ENCODE measurements at regions not wholly inside any gene's neighbourhood (a gene's known extent, or its start where the extent isn't known, plus 50 kb on each side); places are given as distances from the start of the nearest gene placed in this dataset.

- H3K27me3 ChIP-seq (ENCODE audit: control insufficient read depth, insufficient read depth, low read length, poor library complexity, severe bottlenecking), result no peaks in the 10 kb centered on the region
- peaks cover 5% of the 10 kb centered on the region for H3K36me3 Mint-ChIP-seq (ENCODE audit: low read depth)
- no peak overlapping the region for H3K4me3 ChIP-seq (ENCODE audit: low read length)
- H3K27me3 Mint-ChIP-seq (ENCODE audit: insufficient read depth), result no peaks in the 10 kb centered on the region
- 100% methylated on average over 1 of the region's 1 CpG; no CpG with 5 or more reads in 1 of the 2 experiments for WGBS, 2 experiments (ENCODE audit: insufficient coverage in 1 of 2, insufficient read length in 1 of 2)
- H3K9me3 Mint-ChIP-seq, result peaks cover 21% of the 10 kb centered on the region
- no peak overlapping the region for H3K9ac ChIP-seq (ENCODE audit: extremely low read depth, low read length, poor library complexity, severe bottlenecking)
- TF ChIP-seq, protein P1, sequence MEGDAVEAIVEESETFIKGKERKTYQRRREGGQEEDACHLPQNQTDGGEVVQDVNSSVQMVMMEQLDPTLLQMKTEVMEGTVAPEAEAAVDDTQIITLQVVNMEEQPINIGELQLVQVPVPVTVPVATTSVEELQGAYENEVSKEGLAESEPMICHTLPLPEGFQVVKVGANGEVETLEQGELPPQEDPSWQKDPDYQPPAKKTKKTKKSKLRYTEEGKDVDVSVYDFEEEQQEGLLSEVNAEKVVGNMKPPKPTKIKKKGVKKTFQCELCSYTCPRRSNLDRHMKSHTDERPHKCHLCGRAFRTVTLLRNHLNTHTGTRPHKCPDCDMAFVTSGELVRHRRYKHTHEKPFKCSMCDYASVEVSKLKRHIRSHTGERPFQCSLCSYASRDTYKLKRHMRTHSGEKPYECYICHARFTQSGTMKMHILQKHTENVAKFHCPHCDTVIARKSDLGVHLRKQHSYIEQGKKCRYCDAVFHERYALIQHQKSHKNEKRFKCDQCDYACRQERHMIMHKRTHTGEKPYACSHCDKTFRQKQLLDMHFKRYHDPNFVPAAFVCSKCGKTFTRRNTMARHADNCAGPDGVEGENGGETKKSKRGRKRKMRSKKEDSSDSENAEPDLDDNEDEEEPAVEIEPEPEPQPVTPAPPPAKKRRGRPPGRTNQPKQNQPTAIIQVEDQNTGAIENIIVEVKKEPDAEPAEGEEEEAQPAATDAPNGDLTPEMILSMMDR (conservative IDR thresholded peaks at IDR 0.05), result no peak
- no peak overlapping the region for H3K27ac Mint-ChIP-seq
- no peak overlapping the region for H3K27ac ChIP-seq (ENCODE audit: low read depth, low read length)
- no peak for DNase-seq
- H3K4me1 ChIP-seq (ENCODE audit: control insufficient read depth, insufficient read depth, low read length), result no peaks in the 10 kb centered on the region
- no peaks in the 10 kb centered on the region for H3K36me3 ChIP-seq (ENCODE audit: control insufficient read depth, insufficient read depth, low read length)
- H3K9me3 ChIP-seq (ENCODE audit: control insufficient read depth, low read length), result peaks cover 28% of the 10 kb centered on the region
- H3K4me3 Mint-ChIP-seq, result no peak overlapping the region
- H3K4me1 Mint-ChIP-seq, result no peaks in the 10 kb centered on the region
These were observed 128.1 kb upstream of the SLC38A2 start for GRCh38 chr12:46500673-46501072.

DNA sequence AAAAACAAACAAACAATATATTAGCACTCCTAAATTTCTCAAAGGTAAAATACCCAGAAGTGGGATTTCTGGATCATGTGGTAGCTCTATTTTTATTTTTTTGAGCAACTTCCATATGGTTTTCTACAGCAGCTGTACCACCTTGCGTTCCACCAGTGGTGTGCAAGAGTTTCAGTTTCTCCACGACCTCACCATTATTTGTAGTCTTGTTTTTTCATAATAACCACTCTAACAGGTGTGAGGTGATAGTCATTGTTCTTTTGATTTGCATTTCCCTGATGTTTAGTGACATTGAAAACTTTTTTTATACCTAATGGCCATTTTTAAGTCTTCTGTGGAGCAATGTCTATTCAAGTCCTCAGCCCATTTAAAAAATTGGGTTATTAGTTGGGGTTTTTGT lies 127.3 kb upstream of the SLC38A2 start:
- Histone ChIP-seq H3K4me3 (ENCODE audit: low read length) (no peak overlapping the region), H3K36me3 (ENCODE audit: control insufficient read depth, insufficient read depth, low read length) (no peaks in the 10 kb centered on the region), H3K27me3 (ENCODE audit: control insufficient read depth, insufficient read depth, low read length, poor library complexity, severe bottlenecking) (no peaks in the 10 kb centered on the region), H3K9ac (ENCODE audit: extremely low read depth, low read length, poor library complexity, severe bottlenecking) (no peak overlapping the region), H3K9me3 (ENCODE audit: control insufficient read depth, low read length) (peaks cover 27% of the 10 kb centered on the region), H3K27ac (ENCODE audit: low read depth, low read length) (no peak overlapping the region), H3K4me1 (ENCODE audit: control insufficient read depth, insufficient read depth, low read length) (peaks cover under 1% of the 10 kb centered on the region)
- no peak for DNase-seq
- Mint-ChIP-seq H3K27me3 (ENCODE audit: insufficient read depth) (no peaks in the 10 kb centered on the region), H3K9me3 (peaks cover 13% of the 10 kb centered on the region), H3K36me3 (ENCODE audit: low read depth) (peaks cover 5% of the 10 kb centered on the region), H3K4me3 (no peak overlapping the region), H3K27ac (no peak overlapping the region), H3K4me1 (peaks cover 1% of the 10 kb centered on the region)
- WGBS, 2 experiments (ENCODE audit: insufficient coverage in 1 of 2, insufficient read length in 1 of 2), result 80 to 100% methylated on average over 1 of the region's 2 CpGs
- TF ChIP-seq, protein P1 (conservative IDR thresholded peaks at IDR 0.05), result no peak

- TF ChIP-seq, protein P1 (conservative IDR thresholded peaks at IDR 0.05), result no peak
- H3K4me1 Mint-ChIP-seq, result peaks cover 8% of the 10 kb centered on the region
- H3K27me3 ChIP-seq (ENCODE audit: control insufficient read depth, insufficient read depth, low read length, poor library complexity, severe bottlenecking), result no peaks in the 10 kb centered on the region
- no peaks in the 10 kb centered on the region for H3K36me3 ChIP-seq (ENCODE audit: control insufficient read depth, insufficient read depth, low read length)
- H3K27ac Mint-ChIP-seq, result no peak overlapping the region
- peaks cover 26% of the 10 kb centered on the region for H3K9me3 ChIP-seq (ENCODE audit: control insufficient read depth, low read length)
- H3K27me3 Mint-ChIP-seq (ENCODE audit: insufficient read depth), result no peaks in the 10 kb centered on the region
- no peak overlapping the region for H3K4me3 Mint-ChIP-seq
- peaks cover 5% of the 10 kb centered on the region for H3K36me3 Mint-ChIP-seq (ENCODE audit: low read depth)
- DNase-seq, result no peak
- H3K27ac ChIP-seq (ENCODE audit: low read depth, low read length), result no peak overlapping the region
- 100% methylated on average over 1 of the region's 1 CpG; no CpG with 5 or more reads in 1 of the 2 experiments for WGBS, 2 experiments (ENCODE audit: insufficient coverage in 1 of 2, insufficient read length in 1 of 2)
- H3K4me3 ChIP-seq (ENCODE audit: low read length), result no peak overlapping the region
- no peak overlapping the region for H3K9ac ChIP-seq (ENCODE audit: extremely low read depth, low read length, poor library complexity, severe bottlenecking)
- peaks cover 6% of the 10 kb centered on the region for H3K4me1 ChIP-seq (ENCODE audit: control insufficient read depth, insufficient read depth, low read length)
- H3K9me3 Mint-ChIP-seq, result peaks cover 13% of the 10 kb centered on the region
These were observed 126.7 kb upstream of the SLC38A2 start for GRCh38 chr12:46499226-46499625.
